Ovary (tissue), 3 donors: ENCODE measurements at regions not wholly inside any gene's neighbourhood (a gene's known extent, or its start where the extent isn't known, plus 50 kb on each side); places are given as distances from the start of the nearest gene placed in this dataset.

ENCODE experiments used
- CTCF ChIP-seq, 3 donors: fragments of 450-650 bp in 2 of 3; fragments of 200-600 bp in 1 of 3; IDR thresholded peaks; one replicate each; pipeline versions ENCODE4 v1.5.1 to v1.8.0; 2016 to 2022; ENCODE audit warnings: antibody characterized with exemption in 3 of 3, mild to moderate bottlenecking in 1 of 3
- EP300 ChIP-seq: sonication (generic); formaldehyde crosslinking; IDR thresholded peaks from one replicate; pipeline ENCODE4 v1.6.1; 2017; ENCODE audit warnings: antibody characterized with exemption
- POLR2A ChIP-seq: fragments of 450-650 bp; IDR thresholded peaks from one replicate; pipeline ENCODE4 v1.6.1; 2017; ENCODE audit warnings: antibody characterized with exemption, mild to moderate bottlenecking, moderate library complexity
- donor health status: DM: no; HTN: no; CAD: no.

DNA sequence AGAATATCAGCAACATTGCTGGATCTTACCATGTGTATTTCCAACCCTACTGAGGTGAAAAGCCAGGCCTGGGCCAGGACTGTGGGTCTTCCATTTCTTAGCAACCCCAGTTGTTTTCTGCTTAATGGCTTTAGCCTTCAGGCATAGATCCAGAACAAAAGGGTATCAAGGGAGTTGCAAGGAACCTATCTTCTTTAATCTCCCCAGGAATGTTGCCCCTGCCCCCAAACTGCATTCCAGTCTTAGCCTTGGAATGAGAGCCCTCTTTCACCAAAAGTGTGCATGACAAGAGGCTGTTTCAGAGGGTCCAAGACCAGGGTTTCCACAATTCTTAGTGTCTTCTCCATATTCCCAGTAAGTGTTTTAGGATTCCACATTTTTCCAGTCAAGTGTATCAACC is 87.9 kb upstream of the SOX13 start:
- TF ChIP-seq CTCF (IDR thresholded peaks at IDR 0.05): no peak
- TF ChIP-seq POLR2A: no peak
- no peak for TF ChIP-seq EP300
